K562 (cell line): ENCODE measurements at regions not wholly inside any gene's neighbourhood (a gene's known extent, or its start where the extent isn't known, plus 50 kb on each side); places are given as distances from the start of the nearest gene placed in this dataset.
A peak's percentile ranks its signal among the peaks of the same experiment; 100 is the strongest.

Source experiments
- ATAC-seq: fragments of 200-7000 bp; cut with Tn5 transposase; 3 replicates; pipeline ENCODE4 v1.9.1; 2020; ENCODE audit warnings: moderate library complexity
- BruUV-seq: library from RNA; stranded (reverse); fragments of 400-500 nt; replicated peaks from 2 replicates; lab custom pipeline; 2021; lab: Mats Ljungman, UMichigan
- CTCF ChIA-PET: fragments of 300-600 bp; formaldehyde crosslinking; extraction: SDS; loops from one replicate; lab custom pipeline; 2021; ENCODE audit warnings: low intra/inter-chr PET ratio; lab: Yijun Ruan, JAX
- POLR2A ChIA-PET: fragments of 300-600, 350-650 bp; sonication (Branson Sonifier 250); formaldehyde crosslinking; extraction: SDS; loops from one replicate; lab custom pipeline; 2021; ENCODE audit warnings: antibody characterized with exemption, inconsistent platforms; lab: Yijun Ruan, JAX
- DNase-seq, 4 experiments: peaks; one replicate each; pipeline versions ENCODE4 v3.0.0 to v3.0.0-alpha.2; 2011 to 2018; ENCODE audit warnings: low spot score in 3 of 4, mixed read lengths in 3 of 4; ENCODE audit errors: extremely low read depth in 1 of 4
- FAIRE-seq: peaks from 2 replicates; lab custom pipeline; 2011; peaks lifted over from hg19 to GRCh38; lab: Jason Lieb, UNC
- H2AFZ ChIP-seq: 2 replicates; pipeline ENCODE4 v1.6.0; 2011; ENCODE audit warnings: low read depth, low read length, control low read depth, inconsistent platforms
- H3K27ac ChIP-seq: fragments of 200-600 bp; 3 replicates; pipeline ENCODE4 v1.8.0; 2011; ENCODE audit warnings: low read depth, mild to moderate bottlenecking, control low read depth, inconsistent platforms, low read length, moderate library complexity, mixed read lengths; ENCODE audit errors: extremely low read depth
- H3K27me3 ChIP-seq, 2 experiments: fragments of 300-600 bp in 1 of 2; 2 replicates in 1 of 2; 3 replicates in 1 of 2; pipeline versions ENCODE4 v1.6.0 to v1.8.0; 2011; ENCODE audit warnings: inconsistent platforms in 2 of 2, low read length in 2 of 2, mild to moderate bottlenecking in 1 of 2, mixed read lengths in 1 of 2, moderate library complexity in 1 of 2; ENCODE audit not compliant: control insufficient read depth in 2 of 2, insufficient read depth in 2 of 2
- H3K36me3 ChIP-seq: fragments of 300-600 bp; 3 replicates; pipeline ENCODE4 v1.8.0; 2011; ENCODE audit warnings: mild to moderate bottlenecking, low read length, inconsistent platforms; ENCODE audit not compliant: control insufficient read depth, insufficient read depth
- H3K4me1 ChIP-seq, 2 experiments: fragments of 200-600 bp in 1 of 2; replicated peaks in 1 of 2; 2 replicates in 1 of 2; 3 replicates in 1 of 2; pipeline versions ENCODE4 v1.5.1 to v1.8.0; 2011; ENCODE audit warnings: inconsistent platforms in 2 of 2, low read length in 2 of 2, mild to moderate bottlenecking in 1 of 2, mixed read lengths in 1 of 2, moderate library complexity in 1 of 2; ENCODE audit not compliant: control insufficient read depth in 2 of 2, insufficient read depth in 2 of 2
- H3K4me2 ChIP-seq: 2 replicates; pipeline ENCODE4 v1.6.1; 2011; ENCODE audit warnings: low read length, control low read depth, inconsistent platforms, mixed read lengths; ENCODE audit not compliant: insufficient read depth
- H3K4me3 ChIP-seq: fragments of 200-600 bp; sonication (generic), shearing (Covaris generic); 2 replicates; pipeline ENCODE4 v1.5.1; 2016; ENCODE audit warnings: control low read depth, inconsistent platforms
- H3K79me2 ChIP-seq: fragments of 200-600 bp; 3 replicates; pipeline ENCODE4 v1.8.0; 2011; ENCODE audit warnings: low read length, inconsistent platforms; ENCODE audit not compliant: control insufficient read depth, insufficient read depth
- H3K9ac ChIP-seq, 2 experiments: 2 replicates each; pipeline versions ENCODE4 v1.6.0 to v1.6.1; 2011; ENCODE audit warnings: low read depth in 2 of 2, low read length in 2 of 2, control low read depth in 1 of 2, inconsistent platforms in 1 of 2, mild to moderate bottlenecking in 1 of 2, mixed read lengths in 1 of 2; ENCODE audit not compliant: insufficient read depth in 1 of 2
- H3K9me1 ChIP-seq: one replicate; pipeline ENCODE4 v1.6.0; 2011; ENCODE audit warnings: inconsistent platforms, mild to moderate bottlenecking, low read length, moderate library complexity; ENCODE audit not compliant: control insufficient read depth, insufficient read depth
- H3K9me3 ChIP-seq: replicated peaks from 2 replicates; pipeline ENCODE4 v1.5.1; 2011; ENCODE audit warnings: low read depth, low read length, inconsistent platforms; ENCODE audit not compliant: control insufficient read depth, insufficient read depth
- H4K20me1 ChIP-seq: replicated peaks from 2 replicates; pipeline ENCODE4 v1.6.1; 2011; ENCODE audit warnings: low read length, inconsistent platforms, mixed read lengths; ENCODE audit not compliant: control insufficient read depth, insufficient read depth
- ELK3 ChIP-seq: fragments of 450-650 bp; formaldehyde crosslinking; IDR thresholded peaks from 2 replicates; pipeline ENCODE4 v1.4.0; 2020; ENCODE audit warnings: mild to moderate bottlenecking
- FOXJ2 ChIP-seq: fragments of 200-800 bp; sonication (Bioruptor generic); IDR thresholded peaks from 2 replicates; pipeline ENCODE4 v1.6.1; 2016; ENCODE audit warnings: missing genetic modification characterization, missing compliant biosample characterization
- FOXP4 ChIP-seq: sonication (generic); formaldehyde crosslinking; IDR thresholded peaks from 2 replicates; pipeline ENCODE4 v1.8.0; 2022; ENCODE audit warnings: mild to moderate bottlenecking, missing genetic modification reagents, borderline replicate concordance
- HNRNPL ChIP-seq: fragments of 200-400 bp; formaldehyde crosslinking; IDR thresholded peaks from 2 replicates; pipeline ENCODE4 v1.6.1; 2017; ENCODE audit warnings: low read depth, mild to moderate bottlenecking, low read length
- RBBP5 ChIP-seq: fragments of 200-600 bp; sonication (generic); IDR thresholded peaks from 2 replicates; pipeline ENCODE4 v1.6.1; 2012; ENCODE audit warnings: borderline replicate concordance, mild to moderate bottlenecking, low read length, control low read depth, inconsistent platforms; ENCODE audit not compliant: insufficient read depth, poor library complexity, severe bottlenecking
- RBM22 ChIP-seq: fragments of 200-400 bp; formaldehyde crosslinking; IDR thresholded peaks from 2 replicates; pipeline ENCODE4 v1.6.1; 2018; ENCODE audit warnings: low read length, low read depth; ENCODE audit not compliant: poor library complexity, severe bottlenecking
- RFX7 ChIP-seq: fragments of 250-450 bp; sonication (Bioruptor Pico); IDR thresholded peaks from 2 replicates; pipeline ENCODE4 v1.5.1; 2021; ENCODE audit warnings: mild to moderate bottlenecking
- SIN3B ChIP-seq: fragments of 450-650 bp; IDR thresholded peaks from 2 replicates; pipeline ENCODE4 v1.6.1; 2017; ENCODE audit warnings: low read depth, mild to moderate bottlenecking, moderate library complexity
- YY1 ChIP-seq, 3 experiments: IDR thresholded peaks; 2 replicates each; pipeline ENCODE4 v1.6.1; 2011; ENCODE audit warnings: low read length in 2 of 3, mild to moderate bottlenecking in 2 of 3, moderate library complexity in 2 of 3, borderline replicate concordance in 1 of 3, control low read depth in 1 of 3, low read depth in 1 of 3; ENCODE audit not compliant: insufficient read depth in 3 of 3, insufficient replicate concordance in 2 of 3, control insufficient read depth in 1 of 3, insufficient read length in 1 of 3; ENCODE audit errors: extremely low read depth in 1 of 3
- ZBED1 ChIP-seq: IDR thresholded peaks from 2 replicates; pipeline ENCODE4 v1.6.1; 2014
- ZFP1 ChIP-seq: fragments of 450-650 bp; formaldehyde crosslinking; IDR thresholded peaks from 2 replicates; pipeline ENCODE4 v1.4.0; 2020; ENCODE audit warnings: mild to moderate bottlenecking, mixed read lengths
- ZNF57 ChIP-seq: fragments of 450-650 bp; formaldehyde crosslinking; IDR thresholded peaks from 2 replicates; pipeline ENCODE4 v1.4.0; 2020; ENCODE audit warnings: mild to moderate bottlenecking, moderate library complexity
- ZNF583 ChIP-seq: fragments of 250-450 bp; sonication (Bioruptor Pico); IDR thresholded peaks from 2 replicates; pipeline ENCODE4 v1.4.0; 2020
- WGBS: fragments of 100-300 bp; shearing (Covaris generic); methylation state at CpG from one replicate; pipeline ENCODE4 v1.1.6; 2016; ENCODE audit warnings: low coverage, mixed read lengths; ENCODE audit not compliant: insufficient coverage; ENCODE audit errors: missing lambda C conversion rate; 5-methylcytosine and 5-hydroxymethylcytosine counted together
- in situ Hi-C: fragments of 300-500 bp; cut with MboI; formaldehyde crosslinking; loops from 4 replicates; pipeline ENCODE4 v1.15.0; 2018; ENCODE audit warnings: inconsistent platforms, mixed read lengths
- intact Hi-C: fragments of 100-400 bp; cut with micrococcal nuclease; formaldehyde crosslinking; loops from 2 replicates; pipeline ENCODE4 v1.14.2; 2022

- H3K9ac ChIP-seq: no peak overlapping the region
- H3K4me2 ChIP-seq: no peak overlapping the region
- H3K4me1 ChIP-seq: peaks cover 32 to 48% of the 10 kb centered on the region in 2 experiments
- no peak overlapping the region for H3K4me3 ChIP-seq
- no peaks in the 10 kb centered on the region for H3K79me2 ChIP-seq
- no peaks in the 10 kb centered on the region for H3K27me3 ChIP-seq
- 73% methylated on average over 5 of the region's 5 CpGs for WGBS
- ATAC-seq: no peak
- ChIA-PET POLR2A (interaction anchor here (0.7 to 1.3 kb wide), 2 partner anchors 132 to 227 kb away, joined by 3 read pairs; no protein-coding TSS in a partner anchor), CTCF (no interaction called here)
- DNase-seq: no peak
- no peak overlapping the region for H3K27ac ChIP-seq
- TF ChIP-seq HNRNPL (no peak), RFX7 (no peak), SIN3B (no peak), RBM22 (no peak), ZNF57 (no peak), FOXP4 (CRISPR knock-in tag) (no peak), YY1 (IDR thresholded peaks at IDR 0.05; ENCODE audit: borderline replicate concordance in 1 of 3, control insufficient read depth in 1 of 3, extremely low read depth in 1 of 3, insufficient read depth in 3 of 3, insufficient read length in 1 of 3, insufficient replicate concordance in 2 of 3, low read depth in 1 of 3, low read length in 2 of 3) (no peak), FOXJ2 (tag) (no peak), ZBED1 (no peak), ELK3 (CRISPR knock-in tag) (no peak), RBBP5 (no peak), ZNF583 (CRISPR knock-in tag) (no peak), ZFP1 (CRISPR knock-in tag) (no peak)
- intact Hi-C loops: loop anchor here (5.0 to 10.0 kb wide), 3 partner anchors 105 to 617 kb away; partner anchors contain the start of gene YWHAQ
- in situ Hi-C loops: no loop called here
- no TSS peak for BruUV-seq
- FAIRE-seq: peak; percentile 59
- H3K9me3 ChIP-seq: no peaks in the 10 kb centered on the region
- H3K9me1 ChIP-seq: no peaks in the 10 kb centered on the region
- no peaks in the 10 kb centered on the region for H3K36me3 ChIP-seq
- no peak overlapping the region for H2AFZ ChIP-seq
- no peaks in the 10 kb centered on the region for H4K20me1 ChIP-seq
Observed at GRCh38 chr2:9762164-9762563, 81.1 kb upstream of the TAF1B start.
